HL-60 (cell line): ENCODE measurements at regions not wholly inside any gene's neighbourhood (a gene's known extent, or its start where the extent isn't known, plus 50 kb on each side); places are given as distances from the start of the nearest gene placed in this dataset.

Experiments
- DNase-seq, 2 experiments: peaks; one replicate each; pipeline ENCODE4 v3.0.0-alpha.2; 2010 to 2020; ENCODE audit warnings: low read depth in 1 of 2, low spot score in 1 of 2
- H3K27ac ChIP-seq: fragments of 250-450 bp; sonication (Bioruptor Pico); replicated peaks from 2 replicates; pipeline ENCODE4 v1.5.1; 2020; ENCODE audit warnings: mild to moderate bottlenecking, moderate library complexity
- H3K27me3 ChIP-seq: fragments of 250-450 bp; sonication (Bioruptor Pico); 2 replicates; pipeline ENCODE4 v1.5.1; 2021; ENCODE audit warnings: mild to moderate bottlenecking, moderate library complexity; ENCODE audit not compliant: insufficient read depth, poor library complexity, severe bottlenecking
- H3K4me3 ChIP-seq: replicated peaks from 2 replicates; pipeline ENCODE4 v1.5.1; 2011; ENCODE audit warnings: mild to moderate bottlenecking, control low read depth, low read length; ENCODE audit not compliant: insufficient read depth
- CTCF ChIP-seq: IDR thresholded peaks from one replicate; pipeline ENCODE4 v1.5.1; 2011; ENCODE audit warnings: low read length, control low read depth, inconsistent platforms; ENCODE audit not compliant: insufficient read depth
- GABPA ChIP-seq: IDR thresholded peaks from 2 replicates; pipeline ENCODE4 v1.6.1; 2012; ENCODE audit warnings: low read depth
- POLR2AphosphoS5 ChIP-seq: IDR thresholded peaks from 2 replicates; pipeline ENCODE4 v1.6.1; 2012; ENCODE audit warnings: low read depth
- REST ChIP-seq: IDR thresholded peaks from 2 replicates; pipeline ENCODE4 v1.6.1; 2012; ENCODE audit warnings: low read depth; ENCODE audit not compliant: insufficient replicate concordance
- SPI1 ChIP-seq: IDR thresholded peaks from 2 replicates; pipeline ENCODE4 v1.6.1; 2012; ENCODE audit warnings: low read depth, mild to moderate bottlenecking, borderline replicate concordance

- H3K27me3 ChIP-seq, result no peaks in the 10 kb centered on the region
- TF ChIP-seq GABPA (no peak), CTCF (no peak), POLR2AphosphoS5 (no peak), REST (no peak)
- no peak overlapping the region for H3K4me3 ChIP-seq
- no peak for DNase-seq
- H3K27ac ChIP-seq, result no peak overlapping the region
Measured at GRCh38 chr12:46472144-46472705, 99.7 kb upstream of the SLC38A2 start.

GRCh38 chr12:46471404-46471803 lies 98.8 kb upstream of the SLC38A2 start:
- no peak for DNase-seq
- H3K4me3 ChIP-seq, result no peak overlapping the region
- no peak overlapping the region for H3K27ac ChIP-seq
- H3K27me3 ChIP-seq, result no peaks in the 10 kb centered on the region
- TF ChIP-seq CTCF (no peak), GABPA (no peak), REST (no peak), SPI1 (no peak), POLR2AphosphoS5 (no peak)

- Histone ChIP-seq H3K27ac (no peak overlapping the region), H3K27me3 (no peaks in the 10 kb centered on the region), H3K4me3 (no peak overlapping the region)
- no peak for DNase-seq
- TF ChIP-seq REST (no peak), SPI1 (no peak), POLR2AphosphoS5 (no peak)
Measured at GRCh38 chr12:46470975-46471374, 98.4 kb upstream of the SLC38A2 start.
